A549 (cell line): ENCODE measurements at regions not wholly inside any gene's neighbourhood (a gene's known extent, or its start where the extent isn't known, plus 50 kb on each side); places are given as distances from the start of the nearest gene placed in this dataset.

ENCODE experiments used
- ATAC-seq, 2 experiments: fragments of 200-7000 bp in 1 of 2; fragments of >200 bp in 1 of 2; cut with Nextera tagmentation in 1 of 2; cut with Tn5 transposase in 1 of 2; 3 replicates each; pipeline versions ENCODE4 v1.8.0 to v1.9.1; 2018 to 2020; ENCODE audit warnings: mild to moderate bottlenecking in 1 of 2, moderate library complexity in 1 of 2
- CTCF ChIA-PET: fragments of 300-600 bp; sonication (Branson Sonifier 250); formaldehyde crosslinking; extraction: SDS; loops from one replicate; lab custom pipeline; 2021; ENCODE audit warnings: antibody characterized with exemption, inconsistent platforms; lab: Yijun Ruan, JAX
- POLR2A ChIA-PET: fragments of 350-600 bp; formaldehyde crosslinking; extraction: SDS; loops from one replicate; lab custom pipeline; 2021; ENCODE audit warnings: antibody characterized with exemption, inconsistent platforms; lab: Yijun Ruan, JAX
- DNase-seq, 2 experiments: peaks; one replicate each; pipeline versions ENCODE4 v3.0.0 to v3.0.0-alpha.2; 2011 to 2016; ENCODE audit warnings: low read depth in 1 of 2, low spot score in 1 of 2
- FAIRE-seq: peaks from 2 replicates; lab custom pipeline; 2011; peaks lifted over from hg19 to GRCh38; lab: Jason Lieb, UNC
- H3K27ac ChIP-seq, 2 experiments: fragments of >200 bp; sonication (Bioruptor Twin); formaldehyde crosslinking; 3 replicates each; pipeline ENCODE4 v1.5.1; 2016 to 2017
- H3K4me1 ChIP-seq: fragments of >200 bp; sonication (Bioruptor Twin); formaldehyde crosslinking; 3 replicates; pipeline ENCODE4 v1.6.1; 2016
- H3K4me2 ChIP-seq: fragments of >200 bp; sonication (Bioruptor Twin); formaldehyde crosslinking; 3 replicates; pipeline ENCODE4 v1.6.1; 2016
- H3K4me3 ChIP-seq: fragments of >200 bp; sonication (Bioruptor Twin); formaldehyde crosslinking; 3 replicates; pipeline ENCODE4 v1.5.1; 2016
- H3K9me3 ChIP-seq: fragments of >200 bp; sonication (Bioruptor Twin); formaldehyde crosslinking; 3 replicates; pipeline ENCODE4 v1.6.1; 2016
- ATOH8 ChIP-seq: fragments of 250-450 bp; sonication (Bioruptor Pico); IDR thresholded peaks from 2 replicates; pipeline ENCODE4 v1.5.0; 2020; ENCODE audit warnings: low read depth, mild to moderate bottlenecking, moderate library complexity
- CBX8 ChIP-seq: fragments of 200-600 bp; sonication (generic); IDR thresholded peaks from 2 replicates; pipeline ENCODE4 v1.6.1; 2016
- CEBPB ChIP-seq, 2 experiments: fragments of >200 bp in 1 of 2; sonication (Bioruptor Twin) in 1 of 2; formaldehyde crosslinking in 1 of 2; IDR thresholded peaks; 2 replicates each; pipeline ENCODE4 v1.6.1; 2012 to 2016
- CHD2 ChIP-seq: fragments of 150-350 bp; IDR thresholded peaks from 2 replicates; pipeline ENCODE4 v1.6.1; 2014; ENCODE audit warnings: low read length; ENCODE audit not compliant: partially characterized antibody
- E2F6 ChIP-seq: IDR thresholded peaks from 2 replicates; pipeline ENCODE4 v1.6.1; 2012; ENCODE audit warnings: low read depth, borderline replicate concordance
- EHMT2 ChIP-seq: fragments of 200-600 bp; sonication (generic); IDR thresholded peaks from 2 replicates; pipeline ENCODE4 v1.6.1; 2016; ENCODE audit warnings: antibody characterized with exemption, low read depth, mild to moderate bottlenecking, moderate library complexity
- ELK1 ChIP-seq: fragments of 150-350 bp; IDR thresholded peaks from 2 replicates; pipeline ENCODE4 v1.6.1; 2014; ENCODE audit warnings: low read depth, mild to moderate bottlenecking, low read length
- FOSL2 ChIP-seq, 2 experiments: fragments of 450-650 bp in 1 of 2; fragments of >200 bp in 1 of 2; sonication (Bioruptor Twin) in 1 of 2; formaldehyde crosslinking; IDR thresholded peaks; 2 replicates each; pipeline versions ENCODE4 v1.5.0 to v1.6.1; 2016 to 2020; ENCODE audit warnings: mild to moderate bottlenecking in 1 of 2, moderate library complexity in 1 of 2
- HES2 ChIP-seq: fragments of >200 bp; sonication (Bioruptor Twin); formaldehyde crosslinking; IDR thresholded peaks from 2 replicates; pipeline ENCODE4 v1.6.1; 2016
- HEYL ChIP-seq: fragments of 250-450 bp; sonication (Bioruptor Pico); IDR thresholded peaks from 2 replicates; pipeline ENCODE4 v1.8.0; 2021; ENCODE audit warnings: mild to moderate bottlenecking, moderate library complexity
- HMGXB4 ChIP-seq: fragments of 250-450 bp; sonication (Bioruptor Pico); IDR thresholded peaks from 2 replicates; pipeline ENCODE4 v1.5.0; 2021; ENCODE audit warnings: mild to moderate bottlenecking, moderate library complexity, borderline replicate concordance
- HOXB5 ChIP-seq: fragments of 250-450 bp; sonication (Bioruptor Pico); IDR thresholded peaks from 2 replicates; pipeline ENCODE4 v1.5.0; 2020; ENCODE audit warnings: mild to moderate bottlenecking, moderate library complexity
- JUN ChIP-seq, 2 experiments: fragments of >200 bp; sonication (Bioruptor Twin); formaldehyde crosslinking; IDR thresholded peaks; 2 replicates in 1 of 2; 3 replicates in 1 of 2; pipeline ENCODE4 v1.6.1; 2016 to 2017
- KDM1A ChIP-seq: fragments of 200-600 bp; sonication (generic); IDR thresholded peaks from 2 replicates; pipeline ENCODE4 v1.6.1; 2016; ENCODE audit warnings: low read depth, mild to moderate bottlenecking
- KDM5A ChIP-seq: fragments of 200-600 bp; sonication (generic); IDR thresholded peaks from 2 replicates; pipeline ENCODE4 v1.6.1; 2016; ENCODE audit warnings: antibody characterized with exemption, mild to moderate bottlenecking
- MAZ ChIP-seq: fragments of 150-350 bp; IDR thresholded peaks from 2 replicates; pipeline ENCODE4 v1.6.1; 2014; ENCODE audit warnings: antibody characterized with exemption, low read depth, low read length, borderline replicate concordance
- NR3C1 ChIP-seq: fragments of >200 bp; sonication (Bioruptor Twin); formaldehyde crosslinking; IDR thresholded peaks from 3 replicates; pipeline ENCODE4 v1.6.1; 2017
- POLR2A ChIP-seq: IDR thresholded peaks from 2 replicates; pipeline ENCODE4 v1.6.1; 2012; ENCODE audit warnings: mild to moderate bottlenecking, low read length
- POLR2AphosphoS2 ChIP-seq: conservative IDR thresholded peaks from 2 replicates; pipeline ENCODE4 v1.6.1; 2012; ENCODE audit warnings: low read length, improper control_type of control experiment, inconsistent platforms
- RARB ChIP-seq: fragments of 250-450 bp; sonication (Bioruptor Pico); IDR thresholded peaks from 2 replicates; pipeline ENCODE4 v1.8.0; 2021; ENCODE audit warnings: mild to moderate bottlenecking, moderate library complexity
- RCOR1 ChIP-seq: fragments of 150-350 bp; IDR thresholded peaks from 2 replicates; pipeline ENCODE4 v1.6.1; 2014; ENCODE audit warnings: antibody characterized with exemption, low read length, low read depth
- REST ChIP-seq: fragments of 200-600 bp; sonication (generic); IDR thresholded peaks from 2 replicates; pipeline ENCODE4 v1.6.1; 2016; ENCODE audit warnings: antibody characterized with exemption, mild to moderate bottlenecking, moderate library complexity
- RNF2 ChIP-seq: fragments of 200-600 bp; sonication (generic); IDR thresholded peaks from 2 replicates; pipeline ENCODE4 v1.6.1; 2016; ENCODE audit warnings: low read depth, mild to moderate bottlenecking, antibody characterized with exemption, moderate library complexity, borderline replicate concordance
- SMC3 ChIP-seq: fragments of >200 bp; sonication (Bioruptor Twin); formaldehyde crosslinking; IDR thresholded peaks from 3 replicates; pipeline ENCODE4 v1.6.1; 2018; ENCODE audit warnings: inconsistent platforms
- SREBF2 ChIP-seq: fragments of 450-650 bp; IDR thresholded peaks from 2 replicates; pipeline ENCODE4 v1.6.1; 2014; ENCODE audit warnings: mild to moderate bottlenecking, moderate library complexity
- ZSCAN20 ChIP-seq: fragments of 250-450 bp; sonication (Bioruptor Pico); IDR thresholded peaks from 2 replicates; pipeline ENCODE4 v1.8.0; 2022; ENCODE audit warnings: mild to moderate bottlenecking, moderate library complexity
- WGBS: methylation state at CpG from one replicate; pipeline ENCODE4 v1.1.6; 2017; ENCODE audit errors: missing lambda C conversion rate; 5-methylcytosine and 5-hydroxymethylcytosine counted together

- TF ChIP-seq E2F6 (no peak), ATOH8 (no peak)
Observed at GRCh38 chr18:41162191-41162590, 792.8 kb upstream of the PIK3C3 start (continued).

- DNase-seq: no peak
- CTCF ChIA-PET: no interaction called here
- no peak overlapping the region for H3K4me2 ChIP-seq
- POLR2A ChIA-PET: no interaction called here
- no peak for FAIRE-seq
- no peaks in the 10 kb centered on the region for H3K4me1 ChIP-seq
- ATAC-seq: no peak
- H3K4me3 ChIP-seq: no peak overlapping the region
- no peak for TF ChIP-seq JUN (IDR thresholded peaks at IDR 0.05)
- TF ChIP-seq NR3C1: no peak
- TF ChIP-seq ELK1: no peak
- no peak for TF ChIP-seq SREBF2
- no peak for TF ChIP-seq HES2
- TF ChIP-seq CEBPB (IDR thresholded peaks at IDR 0.05): no peak
- TF ChIP-seq POLR2A: no peak
- TF ChIP-seq KDM5A: no peak
- no peak for TF ChIP-seq E2F6
- TF ChIP-seq HMGXB4 (CRISPR knock-in tag): no peak
- no peak for TF ChIP-seq CBX8
- TF ChIP-seq HEYL (CRISPR knock-in tag): no peak
- TF ChIP-seq FOSL2 (IDR thresholded peaks at IDR 0.05): no peak
- no peak for TF ChIP-seq FOSL2 (CRISPR knock-in tag; IDR thresholded peaks at IDR 0.05)
- no peak for TF ChIP-seq MAZ
- H3K27ac ChIP-seq: no peak overlapping the region
- no peaks in the 10 kb centered on the region for H3K9me3 ChIP-seq
- WGBS: 14% methylated on average over 4 of the region's 4 CpGs
Observed at GRCh38 chr18:41155910-41156851, 798.9 kb upstream of the PIK3C3 start.

GRCh38 chr18:41155025-41155424 lies 800.0 kb upstream of the PIK3C3 start:
- no peaks in the 10 kb centered on the region for H3K9me3 ChIP-seq
- WGBS: 0% methylated on average over 1 of the region's 1 CpG
- no peak for FAIRE-seq
- CTCF ChIA-PET: no interaction called here
- ATAC-seq: no peak
- H3K4me2 ChIP-seq: no peak overlapping the region
- POLR2A ChIA-PET: no interaction called here
- no peaks in the 10 kb centered on the region for H3K4me1 ChIP-seq
- no peak overlapping the region for H3K4me3 ChIP-seq
- H3K27ac ChIP-seq: no peak overlapping the region
- DNase-seq: no peak
- TF ChIP-seq MAZ: no peak
- TF ChIP-seq CHD2: no peak
- TF ChIP-seq SMC3: no peak
- no peak for TF ChIP-seq RCOR1
- no peak for TF ChIP-seq KDM1A
- no peak for TF ChIP-seq RARB (CRISPR knock-in tag)
- no peak for TF ChIP-seq POLR2AphosphoS2
- no peak for TF ChIP-seq RNF2
- TF ChIP-seq REST: no peak
- no peak for TF ChIP-seq POLR2A
- no peak for TF ChIP-seq EHMT2
- TF ChIP-seq HOXB5 (CRISPR knock-in tag): no peak
- TF ChIP-seq ZSCAN20 (CRISPR knock-in tag): no peak
